Right lobe of liver (tissue), 6 donors: ENCODE measurements at regions not wholly inside any gene's neighbourhood (a gene's known extent, or its start where the extent isn't known, plus 50 kb on each side); places are given as distances from the start of the nearest gene placed in this dataset.
A peak's percentile ranks its signal among the peaks of the same experiment; 100 is the strongest.
"Not testable (repeated sequence)": the region's sequence is repeated elsewhere in the genome, so short reads cannot be mapped to it uniquely, and the experiment has no call there.

Experiments used
- ATAC-seq, 4 donors: fragments of 200-7000 bp; cut with Tn5 transposase; one replicate each; pipeline ENCODE4 v1.9.1; 2020; ENCODE audit warnings: mild to moderate bottlenecking in 4 of 4, moderate library complexity in 4 of 4
- DNase-seq, 3 donors: peaks; one replicate each; pipeline ENCODE4 v3.0.0-alpha.2; 2020
- H3K27ac ChIP-seq, 3 donors: fragments of 200-600 bp; one replicate each; pipeline ENCODE4 v1.8.0; 2022
- H3K27me3 ChIP-seq, 2 donors: fragments of 200-600 bp; one replicate each; pipeline ENCODE4 v1.8.0; 2022
- H3K36me3 ChIP-seq, 4 donors: fragments of 200-600 bp; sonication (generic) in 1 of 4; one replicate each; pipeline versions ENCODE4 v1.5.1 to v1.8.0; 2017 to 2022; ENCODE audit warnings: control low read depth in 1 of 4
- H3K4me1 ChIP-seq, 4 donors: fragments of 200-600 bp; sonication (generic) in 1 of 4; one replicate each; pipeline versions ENCODE4 v1.5.1 to v1.8.0; 2017 to 2022; ENCODE audit warnings: control low read depth in 1 of 4
- H3K4me3 ChIP-seq, 3 donors: fragments of 200-600 bp; one replicate each; pipeline ENCODE4 v1.8.0; 2022
- H3K9me3 ChIP-seq, 4 donors: fragments of 200-600 bp; sonication (generic) in 1 of 4; one replicate each; pipeline versions ENCODE4 v1.5.1 to v1.8.0; 2017 to 2022; ENCODE audit warnings: control low read depth in 1 of 4
- POLR2A ChIP-seq: fragments of 450-650 bp; IDR thresholded peaks from one replicate; pipeline ENCODE4 v1.6.1; 2017; ENCODE audit warnings: antibody characterized with exemption, mild to moderate bottlenecking
- WGBS: methylation state at CpG from one replicate; pipeline ENCODE4 v1.1.6; 2018; ENCODE audit warnings: low coverage, low lambda C conversion rate; ENCODE audit not compliant: insufficient coverage; ENCODE audit errors: missing lambda C conversion rate; 5-methylcytosine and 5-hydroxymethylcytosine counted together
- intact Hi-C, 2 donors: fragments of 100-400 bp; cut with DNase I; formaldehyde crosslinking; loops; one replicate each; pipeline versions ENCODE4 v1.11.2 to v1.14.1; 2022
- TF ChIP-seq, protein P1 (sequence below), 4 donors: fragments of 200-600 bp in 3 of 4; fragments of 450-650 bp in 1 of 4; IDR thresholded peaks; one replicate each; pipeline versions ENCODE4 v1.5.1 to v1.8.0; 2016 to 2022; ENCODE audit warnings: antibody characterized with exemption in 4 of 4, mild to moderate bottlenecking in 2 of 4
- donor health status: DM: no; HTN: yes; CAD: no.
- donor health status: DM: no; HTN: no; CAD: no.
- donor health status: DM: no; HTN: no; CAD: no.
- donor health status: DM: no; HTN: yes; CAD: no.
- donor health status: DM: no; HTN: yes; CAD: no.

GRCh38 chr7:16261100-16261499 is 160.2 kb downstream of the CRPPA start:
- 54% methylated on average over 2 of the region's 2 CpGs for WGBS
- intact Hi-C loops: no loop called here
- ATAC-seq: no peak

GRCh38 chr7:16260236-16260728 is 161.1 kb downstream of the CRPPA start:
- H3K27me3 ChIP-seq: no peaks in the 10 kb centered on the region
- 67% methylated on average over 1 of the region's 1 CpG for WGBS
- DNase-seq: no peak
- no peaks in the 10 kb centered on the region for H3K36me3 ChIP-seq
- H3K27ac ChIP-seq: no peak overlapping the region
- ATAC-seq: no peak
- peaks cover 0 to 15% (median 2%) of the 10 kb centered on the region in 4 donors for H3K4me1 ChIP-seq
- H3K4me3 ChIP-seq: no peak overlapping the region
- no peaks in the 10 kb centered on the region for H3K9me3 ChIP-seq
- TF ChIP-seq POLR2A: no peak
- TF ChIP-seq, protein P1, sequence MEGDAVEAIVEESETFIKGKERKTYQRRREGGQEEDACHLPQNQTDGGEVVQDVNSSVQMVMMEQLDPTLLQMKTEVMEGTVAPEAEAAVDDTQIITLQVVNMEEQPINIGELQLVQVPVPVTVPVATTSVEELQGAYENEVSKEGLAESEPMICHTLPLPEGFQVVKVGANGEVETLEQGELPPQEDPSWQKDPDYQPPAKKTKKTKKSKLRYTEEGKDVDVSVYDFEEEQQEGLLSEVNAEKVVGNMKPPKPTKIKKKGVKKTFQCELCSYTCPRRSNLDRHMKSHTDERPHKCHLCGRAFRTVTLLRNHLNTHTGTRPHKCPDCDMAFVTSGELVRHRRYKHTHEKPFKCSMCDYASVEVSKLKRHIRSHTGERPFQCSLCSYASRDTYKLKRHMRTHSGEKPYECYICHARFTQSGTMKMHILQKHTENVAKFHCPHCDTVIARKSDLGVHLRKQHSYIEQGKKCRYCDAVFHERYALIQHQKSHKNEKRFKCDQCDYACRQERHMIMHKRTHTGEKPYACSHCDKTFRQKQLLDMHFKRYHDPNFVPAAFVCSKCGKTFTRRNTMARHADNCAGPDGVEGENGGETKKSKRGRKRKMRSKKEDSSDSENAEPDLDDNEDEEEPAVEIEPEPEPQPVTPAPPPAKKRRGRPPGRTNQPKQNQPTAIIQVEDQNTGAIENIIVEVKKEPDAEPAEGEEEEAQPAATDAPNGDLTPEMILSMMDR (IDR thresholded peaks at IDR 0.05): no peak
- intact Hi-C loops: no loop called here

More at GRCh38 chr7:16261100-16261499, 160.2 kb downstream of the CRPPA start:
- Histone ChIP-seq H3K4me3 (no peak overlapping the region), H3K9me3 (no peaks in the 10 kb centered on the region), H3K27ac (no peak overlapping the region), H3K27me3 (no peaks in the 10 kb centered on the region), H3K36me3 (no peaks in the 10 kb centered on the region), H3K4me1 (peaks cover 0 to 15% (median 3%) of the 10 kb centered on the region in 4 donors)
- TF ChIP-seq POLR2A: no peak
- TF ChIP-seq, protein P1 (IDR thresholded peaks at IDR 0.05): no peak
- DNase-seq: no peak

GRCh38 chr7:16256419-16256818 is 164.9 kb downstream of the CRPPA start:
- H3K27ac ChIP-seq, H3K27me3 ChIP-seq, DNase-seq, H3K4me3 ChIP-seq, intact Hi-C loops, ATAC-seq, H3K36me3 ChIP-seq, H3K9me3 ChIP-seq, H3K4me1 ChIP-seq: not testable (repeated sequence)
- WGBS: 90% methylated on average over 1 of the region's 1 CpG

GRCh38 chr7:16255952-16256351 is 165.4 kb downstream of the CRPPA start:
- H3K27ac ChIP-seq, DNase-seq, H3K9me3 ChIP-seq, H3K4me1 ChIP-seq, H3K36me3 ChIP-seq, H3K4me3 ChIP-seq, intact Hi-C loops, H3K27me3 ChIP-seq, ATAC-seq: not testable (repeated sequence)
- 85% methylated on average over 2 of the region's 2 CpGs for WGBS

GRCh38 chr7:16250655-16251054 is 170.7 kb downstream of the CRPPA start:
- 100% methylated on average over 1 of the region's 2 CpGs for WGBS
- H3K27me3 ChIP-seq, intact Hi-C loops, DNase-seq, H3K4me1 ChIP-seq, H3K36me3 ChIP-seq, H3K9me3 ChIP-seq, ATAC-seq, H3K4me3 ChIP-seq, H3K27ac ChIP-seq: not testable (repeated sequence)

GRCh38 chr7:16249204-16249603 is 172.1 kb downstream of the CRPPA start:
- H3K4me3 ChIP-seq, H3K27me3 ChIP-seq, H3K9me3 ChIP-seq, H3K27ac ChIP-seq, H3K36me3 ChIP-seq, intact Hi-C loops, H3K4me1 ChIP-seq, ATAC-seq: not testable (repeated sequence)
- WGBS: 93% methylated on average over 3 of the region's 7 CpGs
- DNase-seq: peak in 1 of 3 donors; percentile 36

- intact Hi-C loops: not testable (repeated sequence)
- no CpG with 5 or more reads among the region's 6 CpGs for WGBS
These were observed 172.8 kb downstream of the CRPPA start for GRCh38 chr7:16248556-16248955.

More at GRCh38 chr7:16248556-16248955, 172.8 kb downstream of the CRPPA start:
- not testable (repeated sequence) for H3K36me3 ChIP-seq, H3K4me1 ChIP-seq, H3K4me3 ChIP-seq, H3K27me3 ChIP-seq, H3K9me3 ChIP-seq, ATAC-seq, H3K27ac ChIP-seq
- peak in 1 of 3 donors; percentile 33 for DNase-seq
